Aorta (tissue), 5 donors: ENCODE measurements at regions not wholly inside any gene's neighbourhood (a gene's known extent, or its start where the extent isn't known, plus 50 kb on each side); places are given as distances from the start of the nearest gene placed in this dataset.

Experiments
- ATAC-seq: fragments of 200-7000 bp; cut with Tn5 transposase; one replicate; pipeline ENCODE4 v1.9.1; 2022; ENCODE audit warnings: moderate library complexity; ENCODE audit not compliant: low FRiP score
- DNase-seq, 2 donors: peaks; one replicate each; pipeline ENCODE4 v3.0.0-alpha.2; 2020
- H3K27ac ChIP-seq, 2 donors: one replicate each; pipeline ENCODE4 v1.5.1; 2013; ENCODE audit warnings: low read length in 2 of 2, mild to moderate bottlenecking in 2 of 2, moderate library complexity in 2 of 2, control low read depth in 1 of 2, inconsistent platforms in 1 of 2, low read depth in 1 of 2
- H3K27me3 ChIP-seq, 2 donors: one replicate each; pipeline ENCODE4 v1.6.1; 2013; ENCODE audit warnings: control low read depth in 1 of 2, low read length in 1 of 2, mild to moderate bottlenecking in 1 of 2, moderate library complexity in 1 of 2; ENCODE audit not compliant: insufficient read depth in 2 of 2, control insufficient read depth in 1 of 2
- H3K36me3 ChIP-seq, 2 donors: one replicate each; pipeline ENCODE4 v1.6.1; 2013; ENCODE audit warnings: control low read depth in 1 of 2, low read length in 1 of 2, mild to moderate bottlenecking in 1 of 2; ENCODE audit not compliant: insufficient read depth in 2 of 2, control insufficient read depth in 1 of 2
- H3K4me1 ChIP-seq, 2 donors: one replicate each; pipeline ENCODE4 v1.6.1; 2013; ENCODE audit warnings: low read length in 2 of 2, control low read depth in 1 of 2, mild to moderate bottlenecking in 1 of 2, moderate library complexity in 1 of 2; ENCODE audit not compliant: insufficient read depth in 2 of 2, control insufficient read depth in 1 of 2
- H3K4me3 ChIP-seq, 2 donors: one replicate each; pipeline ENCODE4 v1.5.1; 2013; ENCODE audit warnings: low read length in 2 of 2, control low read depth in 1 of 2, mild to moderate bottlenecking in 1 of 2
- H3K9me3 ChIP-seq: one replicate; pipeline ENCODE4 v1.6.1; 2013; ENCODE audit warnings: mild to moderate bottlenecking, low read length; ENCODE audit not compliant: control insufficient read depth
- WGBS, 2 donors: extraction: QIAGEN DNeasy Blood & Tissue Kit; methylation state at CpG; one replicate each; pipeline ENCODE4 v1.1.7; 2013; 5-methylcytosine and 5-hydroxymethylcytosine counted together
- intact Hi-C, 2 donors: fragments of 100-400 bp; cut with DNase I; formaldehyde crosslinking; loops; one replicate each; pipeline versions ENCODE4 v1.14.2 to v1.15.0; 2022
- donor health status: healthy with polysubstance abuse.
- donor health status: Bipolar disorder and iron deficiency.
- donor health status: DM: no; HTN: no; CAD: no.
- donor health status: DM: no; HTN: no; CAD: no.
- donor health status: DM: yes; HTN: yes; CAD: no.

DNA sequence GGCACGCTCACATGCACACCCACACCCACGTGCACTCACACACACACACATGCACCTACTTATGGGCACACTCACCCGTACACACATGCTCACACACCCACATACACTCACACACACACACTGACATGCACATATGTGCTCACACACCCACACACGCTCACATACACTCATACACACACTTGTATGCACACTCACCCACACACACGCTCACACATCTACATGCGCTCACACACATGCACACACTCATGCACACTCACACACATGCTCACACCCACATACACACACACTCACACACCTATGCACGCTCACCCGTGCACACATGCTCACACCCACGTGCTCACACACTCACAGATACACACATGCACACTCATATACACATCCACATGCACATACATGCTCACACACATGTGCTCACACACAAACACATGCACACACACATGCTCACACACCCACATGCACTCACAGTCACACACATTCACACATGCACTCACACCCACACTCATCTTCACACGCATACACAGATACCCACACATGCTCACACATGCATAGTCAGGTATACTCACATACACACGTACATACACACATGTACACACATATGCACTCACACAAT lies 138.3 kb downstream of the OLFM1 start:
- H3K9me3 ChIP-seq = no peaks in the 10 kb centered on the region
- DNase-seq (peak in 1 of 2 donors; percentile 3), ATAC-seq (no peak)
- intact Hi-C loops = no loop called here
- H3K27ac ChIP-seq = no peak overlapping the region
- no peaks in the 10 kb centered on the region for H3K4me1 ChIP-seq
- 93 to 95% methylated on average over 11 of the region's 11 CpGs for WGBS, 2 donors
- H3K36me3 ChIP-seq = no peaks in the 10 kb centered on the region
- H3K27me3 ChIP-seq = no peaks in the 10 kb centered on the region
- no peak overlapping the region for H3K4me3 ChIP-seq

DNA sequence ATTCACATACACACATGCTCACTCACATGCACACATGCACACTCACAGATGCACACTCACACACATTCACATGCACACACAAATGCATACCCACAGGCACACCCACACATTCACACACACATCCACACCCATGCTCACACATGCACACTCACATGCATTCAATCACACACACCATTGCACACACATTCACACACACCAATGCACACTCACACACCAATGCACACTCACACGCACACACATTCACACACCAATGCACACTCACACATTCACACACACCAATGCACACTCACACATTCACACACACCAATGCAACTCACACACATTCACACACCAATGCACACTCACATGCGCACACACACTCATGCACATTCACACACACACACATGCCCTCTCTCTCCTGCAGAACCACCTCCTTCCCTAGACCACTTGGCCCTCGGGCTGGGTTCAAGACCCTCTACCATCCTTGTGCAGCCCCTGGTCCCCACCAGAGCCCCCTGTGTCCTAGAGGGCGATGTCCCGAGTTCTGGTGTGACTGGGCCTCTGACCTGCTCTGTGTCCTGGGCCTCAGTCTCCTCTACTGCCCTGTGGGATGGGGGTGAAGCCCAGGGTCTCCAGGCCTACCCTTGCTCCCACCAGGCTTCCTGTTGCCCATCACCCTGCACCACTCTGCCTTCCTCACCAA lies 139.0 kb downstream of the OLFM1 start:
- intact Hi-C loops = no loop called here
- no peak overlapping the region for H3K4me3 ChIP-seq
- ATAC-seq (no peak), DNase-seq (peak; percentile 12 to 27)
- no peaks in the 10 kb centered on the region for H3K9me3 ChIP-seq
- 92 to 94% methylated on average over 5 of the region's 5 CpGs for WGBS, 2 donors
- no peaks in the 10 kb centered on the region for H3K27me3 ChIP-seq
- H3K36me3 ChIP-seq = no peaks in the 10 kb centered on the region
- H3K4me1 ChIP-seq = no peaks in the 10 kb centered on the region
- H3K27ac ChIP-seq = no peak overlapping the region

DNA sequence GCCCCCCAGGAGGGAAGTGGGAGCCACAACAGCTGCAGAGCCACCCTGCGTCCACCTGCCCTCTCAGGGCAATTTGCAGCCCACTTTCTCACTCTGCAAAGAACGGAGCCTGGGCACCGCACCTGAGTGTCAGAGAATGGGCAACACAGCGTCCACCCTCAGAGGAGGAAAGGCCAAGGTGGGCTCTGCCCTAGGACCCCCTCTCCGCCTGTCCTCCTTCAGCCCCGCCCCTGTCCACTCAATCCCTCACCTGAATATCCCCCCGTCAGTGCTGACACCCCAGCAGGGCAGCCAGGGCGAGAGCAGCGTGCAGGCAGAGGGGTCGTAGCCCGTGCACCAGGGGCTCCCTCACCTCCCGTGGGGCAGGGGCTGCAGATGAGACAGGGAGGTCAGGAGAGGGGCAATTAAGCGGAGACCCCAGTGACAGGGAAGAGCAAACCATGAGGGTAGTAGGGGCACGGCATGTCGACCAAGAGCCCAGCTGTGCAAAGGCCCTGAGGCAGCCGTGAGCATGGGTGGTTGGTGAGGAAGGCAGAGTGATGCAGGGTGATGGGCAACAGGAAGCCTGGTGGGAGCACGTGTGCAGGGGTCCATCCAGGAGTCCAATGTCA lies 140.3 kb downstream of the OLFM1 start:
- DNase-seq (peak; percentile 21 to 51), ATAC-seq (no peak)
- Histone ChIP-seq H3K4me1 (no peaks in the 10 kb centered on the region), H3K27me3 (no peaks in the 10 kb centered on the region), H3K9me3 (no peaks in the 10 kb centered on the region), H3K36me3 (no peaks in the 10 kb centered on the region), H3K27ac (no peak overlapping the region), H3K4me3 (no peak overlapping the region)
- intact Hi-C loops = no loop called here
- 78 to 79% methylated on average over 17 of the region's 17 CpGs for WGBS, 2 donors

GRCh38 chr9:135228345-135228982 lies 141.0 kb downstream of the OLFM1 start:
- Histone ChIP-seq H3K27me3 (no peaks in the 10 kb centered on the region), H3K27ac (no peak overlapping the region), H3K36me3 (no peaks in the 10 kb centered on the region), H3K4me1 (no peaks in the 10 kb centered on the region), H3K9me3 (no peaks in the 10 kb centered on the region), H3K4me3 (no peak overlapping the region)
- WGBS, 2 donors = 75 to 76% methylated on average over 16 to 18 of the region's 18 CpGs
- DNase-seq = peak; percentile 11 to 52
- ATAC-seq = no peak
- intact Hi-C loops = no loop called here

DNA sequence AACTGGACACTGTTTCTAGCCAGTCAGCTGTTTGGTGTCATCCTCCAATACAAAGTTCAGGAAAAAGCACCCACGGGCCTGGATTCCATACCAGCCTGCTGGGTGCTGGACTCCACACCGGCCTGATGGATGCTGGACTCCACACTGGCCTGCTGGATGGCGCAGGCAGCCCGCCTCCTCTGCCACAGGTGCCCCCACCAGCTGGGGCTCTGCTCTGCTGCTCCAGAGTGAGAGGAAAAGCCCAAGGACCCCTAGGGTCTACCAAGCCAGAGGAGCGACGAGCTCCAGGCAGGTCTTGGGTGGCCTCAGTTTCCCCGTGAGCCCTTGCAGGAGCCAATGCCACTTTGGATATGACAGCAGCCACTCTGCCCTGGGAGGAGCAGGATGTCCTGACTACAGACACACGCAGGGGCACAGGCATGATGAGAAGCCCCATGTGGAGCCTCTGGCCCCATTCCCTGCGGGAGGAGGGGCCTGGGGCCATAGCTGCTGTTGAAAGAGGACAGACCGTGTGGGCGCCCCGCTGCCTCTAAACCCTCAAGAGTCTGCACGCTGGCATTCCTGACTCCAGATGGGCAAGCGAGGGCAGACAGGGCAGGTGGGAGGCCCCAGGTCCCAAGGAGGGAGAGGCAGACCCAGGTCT lies 141.6 kb downstream of the OLFM1 start:
- Histone ChIP-seq H3K36me3 (no peaks in the 10 kb centered on the region), H3K4me3 (no peak overlapping the region), H3K9me3 (no peaks in the 10 kb centered on the region), H3K27ac (no peak overlapping the region), H3K4me1 (no peaks in the 10 kb centered on the region), H3K27me3 (no peaks in the 10 kb centered on the region)
- ATAC-seq = no peak
- 79% methylated on average over 14 of the region's 14 CpGs for WGBS, 2 donors
- intact Hi-C loops = no loop called here
- DNase-seq = peak; percentile 33 to 42

DNA sequence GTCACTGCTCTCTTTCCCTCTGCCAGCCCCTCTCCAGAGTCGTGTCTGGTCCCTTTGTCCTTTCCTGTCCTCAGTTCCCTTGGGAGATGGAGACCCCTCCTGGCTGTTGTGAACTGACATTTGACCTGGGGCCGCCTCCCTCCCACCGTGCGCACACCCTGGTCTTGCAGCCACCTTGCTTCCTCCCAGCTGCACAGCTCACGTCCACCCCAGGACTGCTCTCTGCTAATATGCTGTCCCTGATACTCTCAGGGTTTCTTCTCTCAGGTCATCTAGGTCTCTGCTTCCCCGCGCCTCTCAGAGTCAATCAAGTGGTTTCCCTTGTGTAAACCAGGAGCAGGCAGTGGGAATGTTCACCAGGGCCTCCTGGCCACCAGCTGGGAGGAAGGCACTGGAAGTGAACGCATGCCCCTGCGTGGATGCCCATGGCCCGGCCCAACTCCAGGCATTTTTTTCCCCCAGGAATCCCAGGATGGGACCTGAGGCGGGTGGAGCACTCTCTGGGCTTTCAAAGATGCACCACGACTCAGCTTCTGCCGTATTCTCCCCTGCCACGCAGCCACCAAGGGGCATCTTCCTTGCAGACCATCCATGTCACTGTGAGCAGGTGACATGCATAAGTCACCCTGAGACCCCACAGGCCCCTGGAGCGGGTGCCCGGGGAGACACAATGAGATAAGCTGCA lies 142.4 kb downstream of the OLFM1 start:
- no peaks in the 10 kb centered on the region for H3K27me3 ChIP-seq
- no peak overlapping the region for H3K4me3 ChIP-seq
- ATAC-seq (no peak), DNase-seq (peak; percentile 33 to 67)
- intact Hi-C loops = no loop called here
- H3K9me3 ChIP-seq = no peaks in the 10 kb centered on the region
- H3K27ac ChIP-seq = no peak overlapping the region
- WGBS, 2 donors = 66 to 72% methylated on average over 16 of the region's 16 CpGs
- H3K4me1 ChIP-seq = no peaks in the 10 kb centered on the region
- no peaks in the 10 kb centered on the region for H3K36me3 ChIP-seq

DNA sequence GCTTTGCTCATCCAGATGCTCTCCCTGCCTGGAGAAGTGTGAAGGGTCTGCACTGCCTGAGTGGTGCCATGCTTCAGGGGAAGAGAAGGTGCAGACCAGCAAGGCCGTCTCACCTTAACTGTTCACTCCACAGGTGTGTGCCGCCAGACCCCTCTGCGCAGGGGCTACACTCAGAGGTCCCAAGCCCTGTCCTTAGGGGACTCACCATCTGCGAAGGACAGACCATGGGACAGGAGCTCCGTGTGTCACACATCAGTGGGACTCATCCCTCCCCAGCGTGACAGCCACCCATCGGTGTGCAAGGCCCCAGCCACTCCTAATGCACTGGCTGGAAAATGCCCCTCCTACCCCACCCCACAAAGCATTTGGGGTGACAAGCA lies 142.9 kb downstream of the OLFM1 start:
- Histone ChIP-seq H3K4me1 (no peaks in the 10 kb centered on the region), H3K27ac (no peak overlapping the region), H3K36me3 (no peaks in the 10 kb centered on the region), H3K9me3 (no peaks in the 10 kb centered on the region), H3K27me3 (no peaks in the 10 kb centered on the region), H3K4me3 (no peak overlapping the region)
- 92 to 93% methylated on average over 7 of the region's 7 CpGs for WGBS, 2 donors
- intact Hi-C loops = no loop called here
- DNase-seq (peak; percentile 32 to 37), ATAC-seq (no peak)

DNA sequence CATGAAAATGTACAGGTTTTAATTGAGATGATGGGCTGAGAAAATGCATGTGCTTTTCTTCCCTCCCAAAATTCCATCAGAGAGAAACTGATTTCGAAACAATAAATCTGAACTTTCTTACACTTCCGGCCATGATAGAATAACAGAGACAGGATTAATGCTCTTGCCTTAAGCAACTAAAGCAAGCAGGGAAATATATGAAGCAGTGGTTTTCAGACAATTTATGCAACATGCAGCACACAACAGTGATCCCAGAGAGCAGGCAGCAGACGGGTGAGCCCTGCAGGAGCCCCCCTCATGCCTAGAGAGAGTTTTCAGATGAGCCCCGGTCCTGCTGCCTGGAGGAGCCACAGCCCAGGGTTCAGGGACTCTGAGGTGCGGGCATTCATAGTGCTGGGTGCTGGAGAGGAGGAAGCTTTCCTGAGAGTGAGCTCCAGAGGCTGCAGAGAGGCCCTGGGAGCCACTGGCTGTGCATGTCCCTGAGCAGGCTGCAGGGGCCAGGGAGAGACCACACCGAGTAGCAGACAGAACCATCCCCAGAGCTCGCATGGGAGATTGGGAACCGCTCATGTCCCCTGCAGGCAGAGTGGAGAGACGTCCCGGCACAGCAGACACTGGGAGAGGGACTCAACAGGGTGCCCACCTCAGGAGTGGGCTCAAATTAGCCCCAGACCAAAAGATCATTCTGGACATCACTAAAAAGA lies 143.5 kb downstream of the OLFM1 start:
- no peak for ATAC-seq
- H3K27me3 ChIP-seq = no peaks in the 10 kb centered on the region
- no peak overlapping the region for H3K4me3 ChIP-seq
- WGBS, 2 donors = 23 to 40% methylated on average over 10 of the region's 10 CpGs
- H3K36me3 ChIP-seq = no peaks in the 10 kb centered on the region
- H3K27ac ChIP-seq = no peak overlapping the region
- intact Hi-C loops = no loop called here
- H3K9me3 ChIP-seq = no peaks in the 10 kb centered on the region
- no peaks in the 10 kb centered on the region for H3K4me1 ChIP-seq
- DNase-seq = peak; percentile 6 to 64
